ENCODE measurements at regions not wholly inside any gene's neighbourhood (a gene's known extent, or its start where the extent isn't known, plus 50 kb on each side); places are given as distances from the start of the nearest gene placed in this dataset.

DNA sequence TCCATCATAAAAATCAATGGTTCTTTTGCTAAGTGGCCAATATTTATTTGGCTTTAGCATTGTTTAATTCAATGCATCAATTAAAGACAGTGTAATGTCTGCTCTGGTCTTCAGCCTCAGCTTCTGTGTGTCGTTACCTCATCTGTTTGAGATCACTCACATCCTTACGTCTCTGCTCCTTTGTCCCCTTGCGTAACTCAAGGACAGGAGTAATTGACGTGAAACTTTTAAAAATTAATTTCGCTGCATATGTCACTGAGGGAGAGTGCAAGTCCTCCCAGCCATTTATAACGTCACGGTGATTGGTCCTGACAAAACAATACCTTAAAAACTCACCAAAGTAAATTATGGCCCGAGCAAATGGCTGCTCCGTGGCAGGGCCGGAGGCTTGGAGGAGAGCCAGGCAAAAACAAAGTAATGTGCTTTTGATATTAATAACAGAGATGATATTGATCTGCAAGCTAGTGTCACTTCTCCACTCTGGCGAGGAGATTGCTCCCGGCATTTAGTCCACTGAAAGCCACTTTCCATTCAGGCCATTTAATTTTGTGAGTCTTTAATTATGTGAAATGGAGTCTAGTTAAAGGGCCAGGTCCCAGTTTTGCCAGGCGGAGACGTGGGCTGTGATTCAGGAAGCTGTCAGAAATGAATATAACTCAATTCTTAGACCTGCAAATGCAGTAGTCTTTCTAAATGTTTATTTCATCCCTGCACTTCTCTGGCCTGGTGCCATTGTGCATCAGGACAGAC, 150.9 kb upstream of the POU3F1 start:
- DNase-seq (ENCODE audit: low read depth): no peak
- no peak overlapping the region for H3K4me3 ChIP-seq (ENCODE audit: low read length)
- TF ChIP-seq, protein P1, sequence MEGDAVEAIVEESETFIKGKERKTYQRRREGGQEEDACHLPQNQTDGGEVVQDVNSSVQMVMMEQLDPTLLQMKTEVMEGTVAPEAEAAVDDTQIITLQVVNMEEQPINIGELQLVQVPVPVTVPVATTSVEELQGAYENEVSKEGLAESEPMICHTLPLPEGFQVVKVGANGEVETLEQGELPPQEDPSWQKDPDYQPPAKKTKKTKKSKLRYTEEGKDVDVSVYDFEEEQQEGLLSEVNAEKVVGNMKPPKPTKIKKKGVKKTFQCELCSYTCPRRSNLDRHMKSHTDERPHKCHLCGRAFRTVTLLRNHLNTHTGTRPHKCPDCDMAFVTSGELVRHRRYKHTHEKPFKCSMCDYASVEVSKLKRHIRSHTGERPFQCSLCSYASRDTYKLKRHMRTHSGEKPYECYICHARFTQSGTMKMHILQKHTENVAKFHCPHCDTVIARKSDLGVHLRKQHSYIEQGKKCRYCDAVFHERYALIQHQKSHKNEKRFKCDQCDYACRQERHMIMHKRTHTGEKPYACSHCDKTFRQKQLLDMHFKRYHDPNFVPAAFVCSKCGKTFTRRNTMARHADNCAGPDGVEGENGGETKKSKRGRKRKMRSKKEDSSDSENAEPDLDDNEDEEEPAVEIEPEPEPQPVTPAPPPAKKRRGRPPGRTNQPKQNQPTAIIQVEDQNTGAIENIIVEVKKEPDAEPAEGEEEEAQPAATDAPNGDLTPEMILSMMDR (IDR thresholded peaks at IDR 0.05; ENCODE audit: insufficient read depth, low read depth, low read length, missing control alignments): no peak

DNA sequence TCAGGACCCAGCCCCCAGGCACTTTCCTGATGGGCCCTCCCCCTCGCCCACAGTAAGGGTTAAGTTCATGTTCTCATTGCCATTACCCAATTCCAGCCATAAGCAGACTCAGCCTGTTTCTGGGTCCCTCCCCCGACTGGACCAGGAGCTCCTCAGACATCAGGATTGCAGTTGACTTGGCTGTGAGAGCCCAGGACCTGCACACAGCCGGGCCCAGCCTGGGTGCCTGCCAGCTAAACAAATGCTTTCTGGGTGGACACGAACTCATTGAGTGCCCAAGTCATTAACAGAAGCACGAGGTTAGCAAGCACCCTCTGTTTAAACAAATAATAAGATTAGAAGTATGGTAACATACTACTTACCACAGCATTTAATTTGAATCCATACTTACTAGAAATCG, 147.9 kb upstream of the POU3F1 start:
- DNase-seq (ENCODE audit: low read depth): no peak
- H3K4me3 ChIP-seq (ENCODE audit: low read length): no peak overlapping the region
- TF ChIP-seq, protein P1 (IDR thresholded peaks at IDR 0.05; ENCODE audit: insufficient read depth, low read depth, low read length, missing control alignments): no peak

- DNase-seq (ENCODE audit: low read depth): no peak
- TF ChIP-seq, protein P1 (IDR thresholded peaks at IDR 0.05; ENCODE audit: insufficient read depth, low read depth, low read length, missing control alignments): no peak
Observed at GRCh38 chr1:38193040-38193439, 146.4 kb upstream of the POU3F1 start.

GRCh38 chr1:38191461-38191860, 144.9 kb upstream of the POU3F1 start:
- DNase-seq (ENCODE audit: low read depth): no peak
- H3K4me3 ChIP-seq (ENCODE audit: low read length): no peak overlapping the region
- TF ChIP-seq, protein P1 (IDR thresholded peaks at IDR 0.05; ENCODE audit: insufficient read depth, low read depth, low read length, missing control alignments): no peak

More at GRCh38 chr1:38193040-38193439, 146.4 kb upstream of the POU3F1 start:
- no peak overlapping the region for H3K4me3 ChIP-seq (ENCODE audit: low read length)

- DNase-seq (ENCODE audit: low read depth): no peak
- TF ChIP-seq, protein P1 (IDR thresholded peaks at IDR 0.05; ENCODE audit: insufficient read depth, low read depth, low read length, missing control alignments): no peak
Observed at GRCh38 chr1:38190983-38191382, 144.4 kb upstream of the POU3F1 start.

DNA sequence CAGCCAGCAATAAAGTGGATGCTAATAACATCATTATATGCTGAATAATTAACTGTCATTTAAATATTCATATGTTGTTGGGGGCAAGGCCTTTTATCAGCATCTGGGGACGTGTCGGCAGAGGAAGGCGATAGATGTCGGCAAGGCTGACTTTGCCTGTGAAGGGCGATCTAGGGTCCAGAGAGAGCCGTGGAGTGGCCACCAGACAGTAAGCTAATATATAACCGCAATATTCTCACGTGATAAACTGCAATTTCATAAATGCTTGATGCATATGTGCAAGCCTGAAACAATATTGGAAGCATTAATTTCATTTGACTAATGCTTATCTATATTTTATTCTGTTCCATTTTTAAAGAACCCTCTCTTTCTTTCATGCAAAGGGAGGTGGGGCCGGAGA, 141.0 kb upstream of the POU3F1 start:
- TF ChIP-seq, protein P1 (IDR thresholded peaks at IDR 0.05; ENCODE audit: insufficient read depth, low read depth, low read length, missing control alignments): no peak
- no peak for DNase-seq (ENCODE audit: low read depth)
- H3K4me3 ChIP-seq (ENCODE audit: low read length): no peak overlapping the region

More at GRCh38 chr1:38190983-38191382, 144.4 kb upstream of the POU3F1 start:
- H3K4me3 ChIP-seq (ENCODE audit: low read length): no peak overlapping the region

DNA sequence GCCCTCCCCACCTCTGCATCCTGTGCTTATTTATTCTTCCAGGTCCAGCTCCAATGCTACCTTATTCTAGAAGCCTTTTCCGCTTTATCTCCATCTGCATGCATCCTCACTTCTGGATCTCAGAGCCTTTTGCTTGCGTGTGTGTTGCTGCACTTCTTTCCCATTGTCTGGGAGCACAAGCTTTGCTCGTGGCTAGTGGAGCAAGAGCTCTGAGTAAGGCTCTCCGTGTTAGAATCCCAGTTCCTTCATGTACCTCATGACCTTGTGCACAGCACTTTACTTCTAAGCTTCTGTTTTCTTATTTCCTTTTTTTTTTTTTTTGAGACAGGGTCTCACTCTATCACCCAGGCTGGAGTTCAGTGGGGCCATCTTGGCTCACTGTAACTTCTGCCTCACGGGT, 140.0 kb upstream of the POU3F1 start:
- H3K4me3 ChIP-seq (ENCODE audit: low read length): no peak overlapping the region
- TF ChIP-seq, protein P1 (IDR thresholded peaks at IDR 0.05; ENCODE audit: insufficient read depth, low read depth, low read length, missing control alignments): no peak
- DNase-seq (ENCODE audit: low read depth): no peak

Data from epithelial cell of esophagus (primary cell).